Retinal pigment epithelial cell (primary cell): ENCODE measurements at regions not wholly inside any gene's neighbourhood (a gene's known extent, or its start where the extent isn't known, plus 50 kb on each side); places are given as distances from the start of the nearest gene placed in this dataset.

Experiments
- DNase-seq: peaks from one replicate; pipeline ENCODE4 v3.0.0-alpha.2; 2010; ENCODE audit warnings: low read depth
- H3K4me3 ChIP-seq: 2 replicates; pipeline ENCODE4 v1.5.1; 2011; ENCODE audit warnings: mild to moderate bottlenecking, low read length, control low read depth, moderate library complexity
- TF ChIP-seq, protein P1 (sequence below): conservative IDR thresholded peaks from 2 replicates; pipeline ENCODE4 v1.5.1; 2011; ENCODE audit warnings: low read depth, low read length, control low read depth, inconsistent platforms

DNA sequence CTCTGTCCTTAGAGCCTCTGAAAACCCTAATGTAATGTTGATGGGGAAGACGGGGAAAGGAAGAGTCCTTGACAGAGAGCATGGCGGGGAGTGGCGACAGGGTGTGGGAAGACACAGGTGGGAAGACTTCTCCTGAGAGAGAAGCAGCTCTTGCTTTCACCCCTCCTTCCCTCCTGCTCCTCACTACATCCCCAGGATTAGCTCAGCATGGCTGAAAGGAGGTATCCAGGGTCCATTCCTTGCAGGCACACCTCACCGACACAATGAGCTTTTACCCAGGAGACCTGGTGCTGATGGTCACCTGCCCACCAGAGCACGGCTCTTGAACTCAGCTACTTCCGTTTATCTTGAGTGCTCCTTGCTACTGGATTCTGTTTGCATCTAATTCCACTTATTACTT is 469.3 kb downstream of the CDH26 start:
- TF ChIP-seq, protein P1, sequence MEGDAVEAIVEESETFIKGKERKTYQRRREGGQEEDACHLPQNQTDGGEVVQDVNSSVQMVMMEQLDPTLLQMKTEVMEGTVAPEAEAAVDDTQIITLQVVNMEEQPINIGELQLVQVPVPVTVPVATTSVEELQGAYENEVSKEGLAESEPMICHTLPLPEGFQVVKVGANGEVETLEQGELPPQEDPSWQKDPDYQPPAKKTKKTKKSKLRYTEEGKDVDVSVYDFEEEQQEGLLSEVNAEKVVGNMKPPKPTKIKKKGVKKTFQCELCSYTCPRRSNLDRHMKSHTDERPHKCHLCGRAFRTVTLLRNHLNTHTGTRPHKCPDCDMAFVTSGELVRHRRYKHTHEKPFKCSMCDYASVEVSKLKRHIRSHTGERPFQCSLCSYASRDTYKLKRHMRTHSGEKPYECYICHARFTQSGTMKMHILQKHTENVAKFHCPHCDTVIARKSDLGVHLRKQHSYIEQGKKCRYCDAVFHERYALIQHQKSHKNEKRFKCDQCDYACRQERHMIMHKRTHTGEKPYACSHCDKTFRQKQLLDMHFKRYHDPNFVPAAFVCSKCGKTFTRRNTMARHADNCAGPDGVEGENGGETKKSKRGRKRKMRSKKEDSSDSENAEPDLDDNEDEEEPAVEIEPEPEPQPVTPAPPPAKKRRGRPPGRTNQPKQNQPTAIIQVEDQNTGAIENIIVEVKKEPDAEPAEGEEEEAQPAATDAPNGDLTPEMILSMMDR, result no peak
- no peak for DNase-seq
- H3K4me3 ChIP-seq, result no peak overlapping the region

DNA sequence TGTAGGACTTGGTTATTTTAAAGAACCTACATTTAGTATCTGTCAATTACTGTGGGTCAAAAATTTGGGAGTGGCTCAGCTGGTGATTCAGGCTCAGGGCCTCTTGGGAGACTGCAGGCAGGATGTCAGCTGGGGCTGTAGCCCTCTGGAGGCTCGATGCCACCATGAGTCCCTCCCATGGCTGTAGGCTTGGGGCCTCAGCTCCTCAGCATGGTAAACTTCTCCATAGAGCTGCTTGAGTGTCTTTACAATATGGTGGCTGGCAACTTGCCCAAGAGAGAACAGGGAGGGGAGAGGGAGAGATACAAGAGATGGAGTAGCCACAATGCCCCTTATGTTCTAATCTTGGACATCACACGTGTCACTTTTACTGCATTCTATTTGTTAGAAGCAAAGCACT is 470.4 kb downstream of the CDH26 start:
- TF ChIP-seq, protein P1, result no peak
- DNase-seq, result no peak
- H3K4me3 ChIP-seq, result no peak overlapping the region

DNA sequence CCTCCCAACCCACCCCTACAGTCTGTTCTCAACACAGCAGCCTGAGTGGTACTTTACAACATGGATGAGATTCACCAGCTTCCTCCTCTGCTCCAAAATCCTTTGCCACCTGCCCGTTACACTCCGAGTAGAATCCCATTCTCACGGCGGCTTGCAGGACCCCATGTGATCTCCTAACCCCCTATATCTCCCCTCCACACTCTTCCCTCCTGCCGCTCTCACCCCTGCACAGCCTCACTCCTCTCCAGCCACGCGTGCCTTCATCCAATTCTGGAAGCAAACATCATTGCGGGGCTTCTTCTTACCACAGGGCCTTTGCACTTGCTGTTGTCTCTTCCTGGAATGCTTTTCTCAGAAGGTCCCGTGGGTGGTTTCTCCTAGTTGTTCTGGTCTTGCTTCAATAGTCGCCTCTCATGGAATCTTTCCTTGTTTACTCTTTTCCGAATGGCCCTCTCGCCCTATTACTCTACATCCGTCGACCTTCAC is 472.3 kb downstream of the CDH26 start:
- DNase-seq, result no peak
- no peak overlapping the region for H3K4me3 ChIP-seq
- TF ChIP-seq, protein P1, result no peak

DNA sequence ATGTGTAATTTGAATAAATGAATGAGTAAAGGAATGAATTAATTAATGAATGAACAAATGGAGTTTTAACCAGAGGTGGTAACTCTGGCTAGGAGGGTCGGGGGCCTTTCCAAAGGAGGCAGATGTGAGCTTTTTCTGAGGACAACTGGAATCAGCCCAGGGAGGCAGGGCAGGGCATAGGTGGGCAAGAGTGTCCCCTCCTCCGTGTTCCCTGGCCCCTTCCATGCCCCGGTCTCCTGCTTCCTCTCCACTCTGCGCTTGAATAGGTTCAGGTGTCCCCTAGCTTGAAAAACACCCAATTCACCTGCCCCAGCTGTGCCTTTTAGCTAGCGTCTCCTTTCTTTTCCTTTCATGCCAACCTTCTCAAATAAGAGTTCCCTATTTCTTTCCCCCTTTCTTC is 473.1 kb downstream of the CDH26 start:
- H3K4me3 ChIP-seq, result no peak overlapping the region
- DNase-seq, result no peak
- TF ChIP-seq, protein P1, result no peak

DNA sequence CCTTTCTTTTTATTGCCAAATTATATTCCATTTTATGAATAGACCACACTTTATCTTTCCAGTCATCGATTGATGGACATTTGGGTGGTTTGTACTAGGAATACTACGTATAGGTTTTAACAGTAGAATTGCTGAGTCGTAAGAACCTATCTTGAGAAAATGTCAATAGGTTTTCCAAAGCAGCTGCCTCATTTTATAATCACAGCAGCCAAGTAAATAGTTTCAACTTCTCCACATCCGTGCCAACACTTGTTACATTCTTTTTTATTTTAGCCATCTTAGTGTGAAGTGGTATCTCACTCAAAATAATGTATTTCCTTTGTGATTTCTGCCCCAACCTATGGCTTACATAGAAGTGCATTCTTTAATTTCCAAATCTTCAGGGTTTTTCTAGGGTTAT is 479.2 kb downstream of the CDH26 start:
- DNase-seq, result no peak
- H3K4me3 ChIP-seq, result no peak overlapping the region
- TF ChIP-seq, protein P1, result no peak

DNA sequence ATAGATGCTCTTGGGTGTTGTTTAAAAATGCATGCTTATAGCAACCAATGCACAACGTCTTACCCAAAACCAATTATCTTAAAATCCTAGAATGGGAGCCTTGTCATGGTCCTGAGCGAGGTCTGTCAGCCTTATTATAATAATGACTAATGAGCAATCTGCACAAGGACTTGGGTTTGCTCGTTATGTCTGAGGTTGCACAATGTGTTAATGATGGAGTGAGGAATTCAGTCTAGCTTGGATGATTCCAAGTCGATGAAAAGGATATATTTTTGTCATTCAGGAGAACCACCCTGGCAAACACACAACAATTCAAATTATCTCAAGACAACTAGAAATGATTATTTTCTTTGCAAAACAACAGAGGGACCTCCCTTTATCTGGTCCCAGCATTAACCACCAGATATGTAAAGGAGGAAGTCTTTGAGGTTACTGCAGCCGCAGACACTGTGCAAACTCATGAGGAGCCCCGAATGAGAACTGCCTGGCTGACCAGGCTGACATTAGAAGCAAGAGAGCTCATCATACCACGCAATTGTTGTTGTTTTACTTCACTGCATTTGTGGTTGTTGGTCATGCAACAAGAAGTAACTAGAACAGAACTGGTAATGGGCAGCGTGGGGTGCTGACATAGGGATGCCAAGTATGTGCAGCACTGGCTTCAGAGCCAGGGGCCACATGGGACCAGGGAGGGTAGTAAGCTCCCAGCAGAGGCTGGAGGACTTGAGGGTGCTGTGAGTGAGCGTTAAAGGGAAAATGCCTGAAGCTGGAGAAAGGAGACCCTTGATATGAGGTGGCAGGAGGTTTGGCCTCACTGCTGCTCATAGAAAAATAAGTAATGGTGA is 488.3 kb downstream of the CDH26 start:
- no peak for DNase-seq
- TF ChIP-seq, protein P1, result no peak
- H3K4me3 ChIP-seq, result no peak overlapping the region

DNA sequence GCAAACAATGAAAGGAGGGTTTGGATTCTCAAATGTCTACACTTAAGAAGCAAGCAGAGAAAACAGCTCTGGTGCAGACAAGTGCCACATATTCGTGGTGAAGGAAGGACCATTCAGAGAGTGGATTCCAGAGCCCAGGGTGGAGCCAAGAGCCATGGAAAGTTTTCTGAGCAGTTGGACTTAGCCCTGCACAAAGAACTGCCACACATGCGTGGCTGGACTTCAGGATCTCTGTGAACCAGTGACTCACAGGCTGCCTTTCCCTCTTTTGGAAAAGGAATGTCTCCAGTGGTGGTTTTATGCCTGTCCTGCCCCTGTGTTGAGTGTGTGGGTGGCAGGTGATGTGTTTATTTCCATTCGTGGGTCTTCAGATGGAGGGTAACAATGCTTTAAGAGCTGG is 489.5 kb downstream of the CDH26 start:
- TF ChIP-seq, protein P1, result no peak
- no peak for DNase-seq

More for the DNA sequence above, 489.5 kb downstream of the CDH26 start:
- no peak overlapping the region for H3K4me3 ChIP-seq
